Keratinocyte (primary cell): ENCODE measurements at regions not wholly inside any gene's neighbourhood (a gene's known extent, or its start where the extent isn't known, plus 50 kb on each side); places are given as distances from the start of the nearest gene placed in this dataset.

Experiments
- CTCF ChIP-seq, 3 experiments: IDR thresholded peaks in 1 of 3; conservative IDR thresholded peaks in 1 of 3; optimal IDR thresholded peaks in 1 of 3; 2 replicates in 2 of 3; 3 replicates in 1 of 3; pipeline versions ENCODE3 to v1.5.1; 2011; ENCODE audit warnings: low read length in 3 of 3, mild to moderate bottlenecking in 3 of 3, moderate library complexity in 2 of 3, control low read depth in 1 of 3, inconsistent platforms in 1 of 3; ENCODE audit not compliant: insufficient read depth in 2 of 3; ENCODE audit errors: extremely low read depth in 1 of 3
- EZH2 ChIP-seq: IDR thresholded peaks from one replicate; pipeline ENCODE4 v1.6.1; 2012; ENCODE audit warnings: inconsistent platforms, mild to moderate bottlenecking, low read length, moderate library complexity

- TF ChIP-seq CTCF (optimal IDR thresholded peaks at IDR 0.05 in 1 of 3, IDR thresholded peaks at IDR 0.05 in 1 of 3, conservative IDR thresholded peaks at IDR 0.05 in 1 of 3; ENCODE audit: extremely low read depth in 1 of 3, insufficient read depth in 2 of 3, low read length in 3 of 3) (no peak), EZH2 (no peak)
Observed at GRCh38 chr4:175916626-175917351, 104.7 kb upstream of the GPM6A start.
